ENCODE measurements at regions not wholly inside any gene's neighbourhood (a gene's known extent, or its start where the extent isn't known, plus 50 kb on each side); places are given as distances from the start of the nearest gene placed in this dataset.

DNA sequence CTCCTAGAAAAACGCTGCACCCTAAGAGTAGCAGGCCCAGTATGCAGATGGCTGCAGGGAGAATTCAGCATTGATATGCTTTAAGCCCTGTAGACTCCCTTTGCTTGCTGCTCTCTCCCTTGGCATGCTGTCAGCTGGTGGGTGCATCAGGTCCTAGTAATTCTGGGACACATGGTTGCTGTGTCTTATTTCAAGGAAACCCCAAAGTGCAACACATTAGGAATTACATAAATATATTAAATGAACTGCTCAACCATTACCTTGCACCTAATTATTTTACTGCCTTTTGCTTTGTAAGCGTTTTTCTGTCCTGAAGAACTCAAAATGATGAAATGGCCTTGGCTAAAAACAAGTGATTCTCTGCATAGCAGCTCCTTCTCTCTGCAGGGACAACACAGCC, 516.3 kb downstream of the ZIC3 start:
- TF ChIP-seq EP300 (IDR thresholded peaks at IDR 0.05; ENCODE audit: borderline replicate concordance in 1 of 2, low read depth in 2 of 2, low read length in 2 of 2) = no peak
- no peak for TF ChIP-seq YY1 (IDR thresholded peaks at IDR 0.05; ENCODE audit: low read depth, low read length)
- TF ChIP-seq SIN3A (conservative IDR thresholded peaks at IDR 0.05 in 1 of 2, IDR thresholded peaks at IDR 0.05 in 1 of 2; ENCODE audit: low read depth in 1 of 2, low read length in 2 of 2) = no peak
- no peak for TF ChIP-seq SP1 (IDR thresholded peaks at IDR 0.05; ENCODE audit: low read depth, low read length)
- TF ChIP-seq, protein P1, sequence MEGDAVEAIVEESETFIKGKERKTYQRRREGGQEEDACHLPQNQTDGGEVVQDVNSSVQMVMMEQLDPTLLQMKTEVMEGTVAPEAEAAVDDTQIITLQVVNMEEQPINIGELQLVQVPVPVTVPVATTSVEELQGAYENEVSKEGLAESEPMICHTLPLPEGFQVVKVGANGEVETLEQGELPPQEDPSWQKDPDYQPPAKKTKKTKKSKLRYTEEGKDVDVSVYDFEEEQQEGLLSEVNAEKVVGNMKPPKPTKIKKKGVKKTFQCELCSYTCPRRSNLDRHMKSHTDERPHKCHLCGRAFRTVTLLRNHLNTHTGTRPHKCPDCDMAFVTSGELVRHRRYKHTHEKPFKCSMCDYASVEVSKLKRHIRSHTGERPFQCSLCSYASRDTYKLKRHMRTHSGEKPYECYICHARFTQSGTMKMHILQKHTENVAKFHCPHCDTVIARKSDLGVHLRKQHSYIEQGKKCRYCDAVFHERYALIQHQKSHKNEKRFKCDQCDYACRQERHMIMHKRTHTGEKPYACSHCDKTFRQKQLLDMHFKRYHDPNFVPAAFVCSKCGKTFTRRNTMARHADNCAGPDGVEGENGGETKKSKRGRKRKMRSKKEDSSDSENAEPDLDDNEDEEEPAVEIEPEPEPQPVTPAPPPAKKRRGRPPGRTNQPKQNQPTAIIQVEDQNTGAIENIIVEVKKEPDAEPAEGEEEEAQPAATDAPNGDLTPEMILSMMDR (IDR thresholded peaks at IDR 0.05; ENCODE audit: control extremely low read depth in 1 of 3, insufficient read depth in 1 of 3, low read depth in 1 of 3, low read length in 3 of 3) = no peak
- TF ChIP-seq BACH1 (IDR thresholded peaks at IDR 0.05; ENCODE audit: low read length) = no peak
